GM19452 (cell line): ENCODE measurements at regions not wholly inside any gene's neighbourhood (a gene's known extent, or its start where the extent isn't known, plus 50 kb on each side); places are given as distances from the start of the nearest gene placed in this dataset.
"Not testable (repeated sequence)": the region's sequence is repeated elsewhere in the genome, so short reads cannot be mapped to it uniquely, and the experiment has no call there.

Experiments used
- ATAC-seq: cut with Tn5 transposase; IDR thresholded peaks from one replicate; pipeline ENCODE4 v1.9.1; 2021; ENCODE audit not compliant: unreplicated experiment

GRCh38 chr22:25390297-25391240 is 171.1 kb downstream of the CRYBB2 start:
- no peak for ATAC-seq

GRCh38 chr22:25392584-25392983 is 171.9 kb upstream of the GRK3 start:
- ATAC-seq = no peak

GRCh38 chr22:25393121-25393805 is 171.2 kb upstream of the GRK3 start:
- no peak for ATAC-seq

GRCh38 chr22:25395468-25395867 is 169.0 kb upstream of the GRK3 start:
- no peak for ATAC-seq

GRCh38 chr22:25395915-25396314 is 168.6 kb upstream of the GRK3 start:
- ATAC-seq = no peak

- ATAC-seq = no peak
Measured at GRCh38 chr22:25396615-25397200, 167.8 kb upstream of the GRK3 start.

- no peak for ATAC-seq
Measured at GRCh38 chr22:25397616-25398015, 166.9 kb upstream of the GRK3 start.

GRCh38 chr22:25398591-25399062 is 165.8 kb upstream of the GRK3 start:
- ATAC-seq = not testable (repeated sequence)

- no peak for ATAC-seq
Measured at GRCh38 chr22:25399649-25400151, 164.8 kb upstream of the GRK3 start.

- no peak for ATAC-seq
Measured at GRCh38 chr22:25402160-25402500, 162.3 kb upstream of the GRK3 start.

- ATAC-seq = no peak
Measured at GRCh38 chr22:25402501-25403283, 161.8 kb upstream of the GRK3 start.

GRCh38 chr22:25403284-25403810 is 161.1 kb upstream of the GRK3 start:
- no peak for ATAC-seq

- ATAC-seq = no peak
Measured at GRCh38 chr22:25403811-25404471, 160.5 kb upstream of the GRK3 start.

- ATAC-seq = no peak
Measured at GRCh38 chr22:25404556-25404927, 159.9 kb upstream of the GRK3 start.

GRCh38 chr22:25404928-25405816 is 159.3 kb upstream of the GRK3 start:
- ATAC-seq = peak; percentile 73

- ATAC-seq = no peak
Measured at GRCh38 chr22:25405841-25406509, 158.5 kb upstream of the GRK3 start.

GRCh38 chr22:25406510-25407210 is 157.8 kb upstream of the GRK3 start:
- no peak for ATAC-seq
